GM23248 (cell line): ENCODE measurements at regions not wholly inside any gene's neighbourhood (a gene's known extent, or its start where the extent isn't known, plus 50 kb on each side); places are given as distances from the start of the nearest gene placed in this dataset.

ENCODE experiments used
- DNase-seq: peaks from one replicate; pipeline ENCODE4 v3.0.0-alpha.2; 2015
- H2AFZ ChIP-seq: fragments of 200-600 bp; sonication (generic); 2 replicates; pipeline ENCODE4 v1.6.1; 2016; ENCODE audit warnings: antibody characterized with exemption
- H3F3A ChIP-seq: fragments of 200-600 bp; sonication (generic); 2 replicates; pipeline ENCODE4 v1.6.1; 2016; ENCODE audit warnings: mild to moderate bottlenecking, antibody characterized with exemption, mixed run types; ENCODE audit not compliant: insufficient read depth
- H3K27ac ChIP-seq: fragments of 200-600 bp; sonication (generic); 2 replicates; pipeline ENCODE4 v1.5.1; 2016; ENCODE audit warnings: mild to moderate bottlenecking
- H3K27me3 ChIP-seq: fragments of 200-600 bp; sonication (generic); replicated peaks from 2 replicates; pipeline ENCODE4 v1.6.1; 2016; ENCODE audit warnings: mild to moderate bottlenecking; ENCODE audit not compliant: insufficient read depth
- H3K36me3 ChIP-seq: fragments of 200-600 bp; sonication (generic); 2 replicates; pipeline ENCODE4 v1.6.1; 2016; ENCODE audit warnings: low read depth, mild to moderate bottlenecking
- H3K4me1 ChIP-seq: fragments of 200-600 bp; sonication (generic); 2 replicates; pipeline ENCODE4 v1.6.1; 2016; ENCODE audit warnings: mild to moderate bottlenecking; ENCODE audit not compliant: insufficient read depth
- H3K4me2 ChIP-seq: fragments of 200-600 bp; sonication (generic); one replicate; pipeline ENCODE4 v1.6.1; 2016; ENCODE audit warnings: mild to moderate bottlenecking; ENCODE audit not compliant: unreplicated experiment
- H3K4me3 ChIP-seq: fragments of 200-600 bp; sonication (generic); 2 replicates; pipeline ENCODE4 v1.5.1; 2016; ENCODE audit warnings: mild to moderate bottlenecking
- H3K79me2 ChIP-seq: fragments of 200-600 bp; sonication (generic); 2 replicates; pipeline ENCODE4 v1.6.1; 2016; ENCODE audit warnings: mild to moderate bottlenecking; ENCODE audit not compliant: insufficient read depth
- H3K9ac ChIP-seq: fragments of 200-600 bp; sonication (generic); 2 replicates; pipeline ENCODE4 v1.6.1; 2016; ENCODE audit warnings: mild to moderate bottlenecking
- H3K9me2 ChIP-seq: fragments of 200-600 bp; sonication (generic); 2 replicates; pipeline ENCODE4 v1.6.1; 2016; ENCODE audit warnings: mixed run types, mild to moderate bottlenecking, moderate library complexity; ENCODE audit not compliant: insufficient read depth
- H3K9me3 ChIP-seq: fragments of 200-600 bp; sonication (generic); one replicate; pipeline ENCODE4 v1.6.1; 2017; ENCODE audit warnings: low read depth
- H4K20me1 ChIP-seq: fragments of 200-600 bp; sonication (generic); 2 replicates; pipeline ENCODE4 v1.6.0; 2016; ENCODE audit not compliant: insufficient read depth
- EZH2 ChIP-seq: fragments of 200-600 bp; sonication (generic); IDR thresholded peaks from 2 replicates; pipeline ENCODE4 v1.6.1; 2018; ENCODE audit warnings: antibody characterized with exemption, mild to moderate bottlenecking; ENCODE audit not compliant: insufficient read depth, poor library complexity, severe bottlenecking
- EZH2phosphoT487 ChIP-seq: fragments of 200-600 bp; sonication (generic); IDR thresholded peaks from 2 replicates; pipeline ENCODE4 v1.6.1; 2018; ENCODE audit warnings: antibody characterized with exemption, moderate library complexity, mild to moderate bottlenecking, low read depth; ENCODE audit not compliant: insufficient read depth
- WGBS, 2 experiments: methylation state at CpG; one replicate each; pipeline ENCODE4 v1.1.6; 2015 to 2017; ENCODE audit warnings: low lambda C conversion rate in 2 of 2, low coverage in 1 of 2; ENCODE audit errors: missing lambda C conversion rate in 2 of 2; 5-methylcytosine and 5-hydroxymethylcytosine counted together
- in situ Hi-C: fragments of 300-500 bp; cut with MboI; formaldehyde crosslinking; loops from 2 replicates; pipeline ENCODE4 v1.15.0; 2020

- no peak overlapping the region for H3K4me3 ChIP-seq
- no peak overlapping the region for H3K4me2 ChIP-seq
- H4K20me1 ChIP-seq: no peaks in the 10 kb centered on the region
- no peaks in the 10 kb centered on the region for H3F3A ChIP-seq
- DNase-seq: no peak
- TF ChIP-seq EZH2phosphoT487: no peak
- TF ChIP-seq EZH2: no peak
- H3K36me3 ChIP-seq: no peaks in the 10 kb centered on the region
- H3K9ac ChIP-seq: no peak overlapping the region
- H2AFZ ChIP-seq: no peak overlapping the region
- H3K27me3 ChIP-seq: no peaks in the 10 kb centered on the region
- no peaks in the 10 kb centered on the region for H3K4me1 ChIP-seq
- no peak overlapping the region for H3K27ac ChIP-seq
- in situ Hi-C loops: no loop called here
- H3K79me2 ChIP-seq: no peaks in the 10 kb centered on the region
- H3K9me2 ChIP-seq: no peaks in the 10 kb centered on the region
- no peaks in the 10 kb centered on the region for H3K9me3 ChIP-seq
Measured at GRCh38 chr2:144166743-144167142, 353.2 kb downstream of the ZEB2 start.

GRCh38 chr2:144165599-144166250 lies 354.2 kb downstream of the ZEB2 start:
- Histone ChIP-seq H3K27ac (no peak overlapping the region), H3K4me2 (no peak overlapping the region), H3K36me3 (no peaks in the 10 kb centered on the region), H3K4me3 (no peak overlapping the region), H3F3A (no peaks in the 10 kb centered on the region), H2AFZ (no peak overlapping the region), H3K9me2 (no peaks in the 10 kb centered on the region), H3K9me3 (no peaks in the 10 kb centered on the region), H3K4me1 (no peaks in the 10 kb centered on the region), H4K20me1 (no peaks in the 10 kb centered on the region), H3K79me2 (no peaks in the 10 kb centered on the region), H3K9ac (no peak overlapping the region), H3K27me3 (no peaks in the 10 kb centered on the region)
- DNase-seq: no peak
- no peak for TF ChIP-seq EZH2phosphoT487
- no peak for TF ChIP-seq EZH2
- WGBS, 2 experiments: 86 to 92% methylated on average over 1 of the region's 1 CpG
- in situ Hi-C loops: no loop called here

- Histone ChIP-seq H3K9me3 (no peaks in the 10 kb centered on the region), H3K27ac (no peak overlapping the region), H2AFZ (no peak overlapping the region), H3K4me1 (no peaks in the 10 kb centered on the region), H3K36me3 (no peaks in the 10 kb centered on the region), H4K20me1 (no peaks in the 10 kb centered on the region), H3K9me2 (no peaks in the 10 kb centered on the region), H3K4me2 (no peak overlapping the region), H3K27me3 (no peaks in the 10 kb centered on the region), H3K9ac (no peak overlapping the region), H3K79me2 (no peaks in the 10 kb centered on the region), H3F3A (no peaks in the 10 kb centered on the region), H3K4me3 (no peak overlapping the region)
- WGBS, 2 experiments: 75 to 92% methylated on average over 2 of the region's 2 CpGs
- TF ChIP-seq EZH2: no peak
- TF ChIP-seq EZH2phosphoT487: no peak
- in situ Hi-C loops: no loop called here
- DNase-seq: no peak
Measured at GRCh38 chr2:144163592-144163991, 356.3 kb downstream of the ZEB2 start.

GRCh38 chr2:144162652-144163051 lies 357.3 kb downstream of the ZEB2 start:
- 85 to 89% methylated on average over 5 of the region's 5 CpGs for WGBS, 2 experiments
- Histone ChIP-seq H3K4me2 (no peak overlapping the region), H3K27me3 (no peaks in the 10 kb centered on the region), H3K4me1 (no peaks in the 10 kb centered on the region), H3K27ac (no peak overlapping the region), H3K9me2 (no peaks in the 10 kb centered on the region), H4K20me1 (no peaks in the 10 kb centered on the region), H3F3A (no peaks in the 10 kb centered on the region), H3K79me2 (no peaks in the 10 kb centered on the region), H2AFZ (no peak overlapping the region), H3K9me3 (no peaks in the 10 kb centered on the region), H3K36me3 (no peaks in the 10 kb centered on the region), H3K9ac (no peak overlapping the region), H3K4me3 (no peak overlapping the region)
- in situ Hi-C loops: no loop called here
- TF ChIP-seq EZH2phosphoT487: no peak
- no peak for TF ChIP-seq EZH2
- DNase-seq: no peak

- Histone ChIP-seq H3K9me2 (no peaks in the 10 kb centered on the region), H3K27me3 (no peaks in the 10 kb centered on the region), H3K36me3 (no peaks in the 10 kb centered on the region), H3K27ac (no peak overlapping the region), H2AFZ (no peak overlapping the region), H3K4me1 (no peaks in the 10 kb centered on the region), H3K9me3 (no peaks in the 10 kb centered on the region), H3F3A (no peaks in the 10 kb centered on the region), H4K20me1 (no peaks in the 10 kb centered on the region), H3K9ac (no peak overlapping the region), H3K4me3 (no peak overlapping the region), H3K4me2 (no peak overlapping the region), H3K79me2 (no peaks in the 10 kb centered on the region)
- TF ChIP-seq EZH2 (no peak), EZH2phosphoT487 (no peak)
- in situ Hi-C loops: no loop called here
- WGBS, 2 experiments: 93 to 97% methylated on average over 3 of the region's 3 CpGs
- DNase-seq: no peak
Measured at GRCh38 chr2:144161061-144161460, 358.9 kb downstream of the ZEB2 start.
